ENCODE measurements at regions not wholly inside any gene's neighbourhood (a gene's known extent, or its start where the extent isn't known, plus 50 kb on each side); places are given as distances from the start of the nearest gene placed in this dataset.
A peak's percentile ranks its signal among the peaks of the same experiment; 100 is the strongest.

DNA sequence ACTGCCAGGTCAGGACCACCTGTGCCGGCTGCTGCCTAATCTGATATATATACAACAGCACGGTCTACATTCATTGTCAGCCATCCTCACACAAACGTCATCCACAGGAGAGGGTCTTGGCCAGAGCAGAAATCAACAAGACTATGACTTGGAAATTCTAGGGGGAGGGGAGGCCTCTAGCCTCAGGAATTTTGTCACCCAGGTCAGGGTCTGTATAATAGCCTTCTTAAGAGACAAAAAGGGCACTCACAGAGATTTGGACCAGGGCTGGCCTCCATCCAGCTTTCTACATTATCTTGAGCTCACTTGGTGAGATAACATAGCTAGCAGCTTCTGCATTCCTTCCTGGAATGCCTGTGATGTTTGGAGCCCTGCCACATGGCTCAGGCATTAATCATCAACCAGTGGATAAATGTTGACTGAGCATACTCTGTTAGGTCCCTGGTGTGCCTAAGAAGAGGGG, 50.4 kb upstream of the CTIF start:
- peak overlapping the region in 2 of 3 experiments; percentile 17 to 29; a peak in 1 of 6 replicates for H3K4me3 ChIP-seq (replicated peaks in 1 of 3; ENCODE audit: insufficient read depth in 1 of 3, low read depth in 2 of 3, low read length in 3 of 3)
- H3K79me2 ChIP-seq (ENCODE audit: insufficient read depth, low read length): no peaks in the 10 kb centered on the region
- ATAC-seq (peak; percentile 100), DNase-seq (ENCODE audit: low spot score) (peak; percentile 97), FAIRE-seq (peak; percentile 98)
- H3K9ac ChIP-seq (ENCODE audit: insufficient read depth, low read depth, low read length): no peak overlapping the region; the same call in 1 of the 2 replicates
- ChIA-PET CTCF (ENCODE audit: low intra/inter-chr PET ratio, low total read pairs) (no interaction called here), POLR2A (interaction anchor here (0.8 to 2.7 kb wide), 5 partner anchors 35 to 582 kb away, joined by 3 to 14 read pairs (median 4); partner anchors contain the start of gene CTIF)
- H3K4me1 ChIP-seq (ENCODE audit: insufficient read depth, low read length): peaks cover 65% of the 10 kb centered on the region
- peak overlapping the region; percentile 60 for H3K4me2 ChIP-seq (ENCODE audit: low read depth, low read length)
- no TSS peak for BruUV-seq (replicated peaks)
- in situ Hi-C loops (cut with HindIII; ENCODE audit: extremely low pct_ligation_motif_present, low pct_unique_long_range_greater_than_20kb): no loop called here
- no peaks in the 10 kb centered on the region for H4K20me1 ChIP-seq (ENCODE audit: insufficient read depth, low read length)
- H3K36me3 ChIP-seq (replicated peaks in 1 of 2; ENCODE audit: control insufficient read depth in 1 of 2, insufficient read depth in 2 of 2, low read length in 2 of 2): no peaks in the 10 kb centered on the region
- intact Hi-C loops (cut with micrococcal nuclease; ENCODE audit: unreplicated experiment): loop anchor here (1.0 kb wide), 2 partner anchors 50 to 88 kb away; no protein-coding TSS in a partner anchor
- peak overlapping the region; percentile 57 for H3K27ac ChIP-seq (ENCODE audit: extremely low read length, insufficient read depth, low read length)
- H3K27me3 ChIP-seq (ENCODE audit: control insufficient read depth in 1 of 2, insufficient read depth in 2 of 2, low read length in 2 of 2): no peaks in the 10 kb centered on the region
- H2AFZ ChIP-seq (ENCODE audit: low read length): no peak overlapping the region
- no peaks in the 10 kb centered on the region for H3K9me3 ChIP-seq (ENCODE audit: low read length)
- WGBS (ENCODE audit: low lambda C conversion rate): 5% methylated on average over 3 of the region's 3 CpGs
- TF ChIP-seq KDM4B (CRISPR knock-in tag; IDR thresholded peaks at IDR 0.05): 0 out of 2 replicates have a peak, but pooled peaks have one; percentile 39
- no peak for TF ChIP-seq ZNF549 (CRISPR knock-in tag; IDR thresholded peaks at IDR 0.05)
- TF ChIP-seq ZNF513 (CRISPR knock-in tag; conservative IDR thresholded peaks at IDR 0.05): no peak
- no peak for TF ChIP-seq TP53 (CRISPR knock-in tag; conservative IDR thresholded peaks at IDR 0.05)
- no peak for TF ChIP-seq ZSCAN25 (CRISPR knock-in tag; IDR thresholded peaks at IDR 0.05)
- TF ChIP-seq DMTF1 (CRISPR knock-in tag; IDR thresholded peaks at IDR 0.05): no peak
- peak; percentile 79; the same call in 1 of the 2 replicates for TF ChIP-seq SOX5 (CRISPR knock-in tag; IDR thresholded peaks at IDR 0.05; ENCODE audit: borderline replicate concordance)
- TF ChIP-seq KDM2A (CRISPR knock-in tag; IDR thresholded peaks at IDR 0.05; ENCODE audit: borderline replicate concordance, low read depth): peak; percentile 40; the same call in 1 of the 2 replicates
- no peak for TF ChIP-seq REXO4 (CRISPR knock-in tag; IDR thresholded peaks at IDR 0.05; ENCODE audit: borderline replicate concordance)
- TF ChIP-seq SCMH1 (CRISPR knock-in tag; IDR thresholded peaks at IDR 0.05; ENCODE audit: borderline replicate concordance): no peak
- no peak for TF ChIP-seq ZBTB49 (CRISPR knock-in tag; IDR thresholded peaks at IDR 0.05; ENCODE audit: borderline replicate concordance)
- TF ChIP-seq, protein P1, sequence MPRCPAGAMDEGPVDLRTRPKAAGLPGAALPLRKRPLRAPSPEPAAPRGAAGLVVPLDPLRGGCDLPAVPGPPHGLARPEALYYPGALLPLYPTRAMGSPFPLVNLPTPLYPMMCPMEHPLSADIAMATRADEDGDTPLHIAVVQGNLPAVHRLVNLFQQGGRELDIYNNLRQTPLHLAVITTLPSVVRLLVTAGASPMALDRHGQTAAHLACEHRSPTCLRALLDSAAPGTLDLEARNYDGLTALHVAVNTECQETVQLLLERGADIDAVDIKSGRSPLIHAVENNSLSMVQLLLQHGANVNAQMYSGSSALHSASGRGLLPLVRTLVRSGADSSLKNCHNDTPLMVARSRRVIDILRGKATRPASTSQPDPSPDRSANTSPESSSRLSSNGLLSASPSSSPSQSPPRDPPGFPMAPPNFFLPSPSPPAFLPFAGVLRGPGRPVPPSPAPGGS (CRISPR knock-in tag; IDR thresholded peaks at IDR 0.05): no peak
- TF ChIP-seq, protein P2, sequence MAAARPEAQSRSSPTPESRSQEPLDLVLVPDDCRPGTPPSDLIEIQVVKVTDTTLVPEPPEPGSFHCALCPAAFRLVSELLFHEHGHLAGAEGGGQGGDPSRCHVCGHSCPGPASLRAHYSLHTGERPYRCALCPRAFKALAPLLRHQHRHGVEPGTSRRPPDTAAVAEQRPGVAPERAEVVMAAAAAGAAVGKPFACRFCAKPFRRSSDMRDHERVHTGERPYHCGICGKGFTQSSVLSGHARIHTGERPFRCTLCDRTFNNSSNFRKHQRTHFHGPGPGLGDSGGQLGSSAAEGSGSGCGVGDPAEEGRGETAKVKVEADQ (CRISPR knock-in tag; IDR thresholded peaks at IDR 0.05; ENCODE audit: borderline replicate concordance): 0 out of 2 replicates have a peak, but pooled peaks have one; percentile 28
- TF ChIP-seq PRMT3 (CRISPR knock-in tag; IDR thresholded peaks at IDR 0.05; ENCODE audit: borderline replicate concordance, low read depth): no peak
- TF ChIP-seq RFX3 (CRISPR knock-in tag; IDR thresholded peaks at IDR 0.05): no peak
- no peak for TF ChIP-seq ZNF44 (CRISPR knock-in tag; IDR thresholded peaks at IDR 0.05)
- TF ChIP-seq SMAD3 (CRISPR knock-in tag; IDR thresholded peaks at IDR 0.05): peak; percentile 73; the same call in 1 of the 2 replicates

All from HepG2 (cell line).